WERI-Rb-1 (cell line): ENCODE measurements at regions not wholly inside any gene's neighbourhood (a gene's known extent, or its start where the extent isn't known, plus 50 kb on each side); places are given as distances from the start of the nearest gene placed in this dataset.

Experiments used
- DNase-seq: peaks from one replicate; pipeline ENCODE4 v3.0.0-alpha.2; 2020
- H3K27ac ChIP-seq: fragments of 250-450 bp; sonication (Bioruptor Pico); 2 replicates; pipeline ENCODE4 v1.5.1; 2020; ENCODE audit warnings: mild to moderate bottlenecking, moderate library complexity
- H3K27me3 ChIP-seq: fragments of 250-450 bp; sonication (Bioruptor Pico); 2 replicates; pipeline ENCODE4 v1.5.1; 2021; ENCODE audit warnings: mild to moderate bottlenecking, low read depth, moderate library complexity; ENCODE audit not compliant: insufficient read depth, severe bottlenecking
- H3K36me3 ChIP-seq: fragments of 250-450 bp; sonication (Bioruptor Pico); 2 replicates; pipeline ENCODE4 v1.5.1; 2020; ENCODE audit warnings: mild to moderate bottlenecking, moderate library complexity
- H3K4me3 ChIP-seq: 2 replicates; pipeline ENCODE4 v1.5.1; 2011; ENCODE audit warnings: low read depth, mild to moderate bottlenecking, control low read depth, low read length
- H3K9me3 ChIP-seq: fragments of 250-450 bp; sonication (Bioruptor Pico); 2 replicates; pipeline ENCODE4 v1.5.1; 2021; ENCODE audit warnings: mild to moderate bottlenecking, moderate library complexity; ENCODE audit not compliant: severe bottlenecking
- CTCF ChIP-seq: IDR thresholded peaks from 2 replicates; pipeline ENCODE4 v1.5.1; 2011; ENCODE audit warnings: low read depth, mild to moderate bottlenecking, control low read depth, inconsistent platforms, low read length

GRCh38 chr18:70931942-70932814 is 643.3 kb downstream of the SOCS6 start:
- no peak for DNase-seq
- H3K27ac ChIP-seq: no peak overlapping the region
- no peaks in the 10 kb centered on the region for H3K27me3 ChIP-seq
- H3K9me3 ChIP-seq: no peaks in the 10 kb centered on the region
- H3K4me3 ChIP-seq: no peak overlapping the region
- TF ChIP-seq CTCF: 0 out of 2 replicates have a peak, but pooled peaks have one; percentile 10
- H3K36me3 ChIP-seq: no peaks in the 10 kb centered on the region

- Histone ChIP-seq H3K4me3 (no peak overlapping the region), H3K27me3 (no peaks in the 10 kb centered on the region), H3K36me3 (no peaks in the 10 kb centered on the region), H3K27ac (no peak overlapping the region), H3K9me3 (no peaks in the 10 kb centered on the region)
- no peak for TF ChIP-seq CTCF
- DNase-seq: peak; percentile 32
Measured at GRCh38 chr18:70920840-70921374, 632.1 kb downstream of the SOCS6 start.

- no peak for DNase-seq
- TF ChIP-seq CTCF: no peak
- H3K27me3 ChIP-seq: no peaks in the 10 kb centered on the region
- H3K4me3 ChIP-seq: no peak overlapping the region
- H3K36me3 ChIP-seq: no peaks in the 10 kb centered on the region
- no peaks in the 10 kb centered on the region for H3K9me3 ChIP-seq
- H3K27ac ChIP-seq: no peak overlapping the region
Measured at GRCh38 chr18:70907673-70908072, 618.8 kb downstream of the SOCS6 start.

- Histone ChIP-seq H3K9me3 (no peaks in the 10 kb centered on the region), H3K27ac (no peak overlapping the region), H3K36me3 (no peaks in the 10 kb centered on the region), H3K4me3 (no peak overlapping the region), H3K27me3 (no peaks in the 10 kb centered on the region)
- DNase-seq: no peak
- no peak for TF ChIP-seq CTCF
Measured at GRCh38 chr18:70892381-70892780, 603.5 kb downstream of the SOCS6 start.

- no peak for DNase-seq
- Histone ChIP-seq H3K9me3 (no peaks in the 10 kb centered on the region), H3K4me3 (no peak overlapping the region), H3K27me3 (no peaks in the 10 kb centered on the region), H3K27ac (no peak overlapping the region), H3K36me3 (no peaks in the 10 kb centered on the region)
- no peak for TF ChIP-seq CTCF
Measured at GRCh38 chr18:70870292-70870691, 581.4 kb downstream of the SOCS6 start.
